HEK293 (cell line): ENCODE measurements at regions not wholly inside any gene's neighbourhood (a gene's known extent, or its start where the extent isn't known, plus 50 kb on each side); places are given as distances from the start of the nearest gene placed in this dataset.

Experiments
- CTCF ChIA-PET: fragments of 350-600 bp; formaldehyde crosslinking; extraction: SDS; loops from one replicate; lab custom pipeline; 2021; ENCODE audit warnings: antibody characterized with exemption; lab: Yijun Ruan, JAX
- POLR2A ChIA-PET: fragments of 300-600 bp; formaldehyde crosslinking; extraction: SDS; loops from one replicate; lab custom pipeline; 2020; ENCODE audit warnings: antibody characterized with exemption, inconsistent platforms; lab: Yijun Ruan, JAX
- H3K27ac ChIP-seq: fragments of 200-500 bp; sonication (Bioruptor generic); 2 replicates; pipeline ENCODE4 v1.5.1; 2014; ENCODE audit warnings: low read depth, low read length, control low read depth, inconsistent platforms; ENCODE audit errors: extremely low read depth
- H3K36me3 ChIP-seq, 2 experiments: fragments of 200-500 bp in 1 of 2; sonication (Bioruptor generic) in 1 of 2; 1 replicate in 1 of 2; 2 replicates in 1 of 2; pipeline ENCODE4 v1.5.1; 2014 to 2017; ENCODE audit warnings: inconsistent platforms in 2 of 2, low read length in 2 of 2; ENCODE audit not compliant: control insufficient read depth in 2 of 2, insufficient read depth in 1 of 2
- H3K4me1 ChIP-seq: fragments of 200-500 bp; sonication (Bioruptor generic); 2 replicates; pipeline ENCODE4 v1.5.1; 2014; ENCODE audit warnings: mild to moderate bottlenecking, low read length, inconsistent platforms; ENCODE audit not compliant: control insufficient read depth, insufficient read depth
- H3K4me3 ChIP-seq: 2 replicates; pipeline ENCODE4 v1.5.1; 2011; ENCODE audit warnings: low read depth, mild to moderate bottlenecking, control low read depth, low read length, moderate library complexity
- H3K9me3 ChIP-seq: fragments of 200-500 bp; sonication (Bioruptor generic); 2 replicates; pipeline ENCODE4 v1.5.1; 2014; ENCODE audit warnings: low read depth, low read length, inconsistent platforms; ENCODE audit not compliant: control insufficient read depth, insufficient read depth
- CTCF ChIP-seq: fragments of 450-650 bp; formaldehyde crosslinking; IDR thresholded peaks from 2 replicates; pipeline ENCODE4 v1.5.1; 2016; ENCODE audit warnings: missing biosample characterization, missing genetic modification characterization
- GFI1B ChIP-seq: fragments of 450-650 bp; formaldehyde crosslinking; IDR thresholded peaks from 2 replicates; pipeline ENCODE4 v1.5.1; 2016; ENCODE audit warnings: missing biosample characterization, missing genetic modification characterization
- HOXD13 ChIP-seq: sonication (generic); formaldehyde crosslinking; IDR thresholded peaks from 2 replicates; pipeline ENCODE4 v1.8.0; 2022; ENCODE audit warnings: missing genetic modification reagents, borderline replicate concordance
- PRDM2 ChIP-seq: fragments of 450-650 bp; formaldehyde crosslinking; IDR thresholded peaks from 2 replicates; pipeline ENCODE4 v1.5.1; 2016; ENCODE audit warnings: missing biosample characterization, missing genetic modification characterization, borderline replicate concordance
- WT1 ChIP-seq: fragments of 450-650 bp; formaldehyde crosslinking; IDR thresholded peaks from 2 replicates; pipeline ENCODE4 v1.5.1; 2016; ENCODE audit warnings: missing biosample characterization, missing genetic modification characterization
- ZBTB17 ChIP-seq: fragments of 450-650 bp; formaldehyde crosslinking; IDR thresholded peaks from 2 replicates; pipeline ENCODE4 v1.5.1; 2016; ENCODE audit warnings: missing biosample characterization, missing genetic modification characterization
- ZNF146 ChIP-seq: fragments of 450-650 bp; formaldehyde crosslinking; IDR thresholded peaks from 2 replicates; pipeline ENCODE4 v1.5.1; 2016; ENCODE audit warnings: missing biosample characterization, missing genetic modification characterization
- ZNF16 ChIP-seq: fragments of 450-650 bp; formaldehyde crosslinking; IDR thresholded peaks from 2 replicates; pipeline ENCODE4 v1.5.1; 2016; ENCODE audit warnings: low read depth, missing biosample characterization, missing genetic modification characterization
- ZNF202 ChIP-seq: fragments of 450-650 bp; formaldehyde crosslinking; IDR thresholded peaks from 2 replicates; pipeline ENCODE4 v1.5.1; 2016; ENCODE audit warnings: missing biosample characterization, missing genetic modification characterization, borderline replicate concordance
- ZNF280D ChIP-seq: fragments of 450-650 bp; formaldehyde crosslinking; IDR thresholded peaks from 2 replicates; pipeline ENCODE4 v1.5.1; 2016; ENCODE audit warnings: missing biosample characterization, missing genetic modification characterization
- ZNF341 ChIP-seq: fragments of 450-650 bp; formaldehyde crosslinking; IDR thresholded peaks from 2 replicates; pipeline ENCODE4; 2016; ENCODE audit warnings: low read depth, missing biosample characterization, missing genetic modification characterization
- ZNF404 ChIP-seq: fragments of 450-650 bp; formaldehyde crosslinking; IDR thresholded peaks from 2 replicates; pipeline ENCODE4 v1.5.1; 2017; ENCODE audit warnings: missing biosample characterization, missing genetic modification characterization
- ZNF548 ChIP-seq: fragments of 450-650 bp; formaldehyde crosslinking; IDR thresholded peaks from 2 replicates; pipeline ENCODE4 v1.5.1; 2016; ENCODE audit warnings: missing biosample characterization, missing genetic modification characterization
- ZNF580 ChIP-seq: fragments of 450-650 bp; formaldehyde crosslinking; IDR thresholded peaks from 2 replicates; pipeline ENCODE4 v1.5.1; 2016; ENCODE audit warnings: missing biosample characterization, missing genetic modification characterization
- ZNF654 ChIP-seq: fragments of 450-650 bp; formaldehyde crosslinking; IDR thresholded peaks from 2 replicates; pipeline ENCODE4 v1.5.1; 2016; ENCODE audit warnings: low read depth, missing biosample characterization, missing genetic modification characterization
- ZNF660 ChIP-seq: fragments of 450-650 bp; IDR thresholded peaks from 2 replicates; pipeline ENCODE4 v1.5.1; 2018; ENCODE audit warnings: missing biosample characterization, mild to moderate bottlenecking, missing genetic modification characterization
- ZNF677 ChIP-seq: fragments of 450-650 bp; IDR thresholded peaks from 2 replicates; pipeline ENCODE4 v1.5.0; 2018; ENCODE audit warnings: missing biosample characterization, mild to moderate bottlenecking, missing genetic modification characterization, moderate library complexity
- ZNF704 ChIP-seq: fragments of 450-650 bp; formaldehyde crosslinking; IDR thresholded peaks from 2 replicates; pipeline ENCODE4 v1.5.1; 2016; ENCODE audit warnings: missing biosample characterization, missing genetic modification characterization
- ZNF707 ChIP-seq: fragments of 450-650 bp; formaldehyde crosslinking; IDR thresholded peaks from 2 replicates; pipeline ENCODE4 v1.5.1; 2016; ENCODE audit warnings: missing biosample characterization, missing genetic modification characterization
- ZNF777 ChIP-seq: fragments of 450-650 bp; formaldehyde crosslinking; IDR thresholded peaks from 2 replicates; pipeline ENCODE4 v1.5.1; 2017; ENCODE audit warnings: missing biosample characterization, missing genetic modification characterization, borderline replicate concordance
- ZNF837 ChIP-seq: fragments of 450-650 bp; formaldehyde crosslinking; IDR thresholded peaks from 2 replicates; pipeline ENCODE4 v1.5.1; 2016; ENCODE audit warnings: missing biosample characterization, missing genetic modification characterization
- ZSCAN5A ChIP-seq: fragments of 450-650 bp; formaldehyde crosslinking; IDR thresholded peaks from 2 replicates; pipeline ENCODE4 v1.5.1; 2016; ENCODE audit warnings: missing biosample characterization, missing genetic modification characterization

GRCh38 chr1:168636642-168637111 is 60.3 kb downstream of the XCL1 start (continued):
- TF ChIP-seq PRDM2 (tag by site-specific recombination), result no peak
- no peak for TF ChIP-seq ZSCAN5A
- TF ChIP-seq ZNF202 (tag by site-specific recombination), result no peak
- no peak for TF ChIP-seq ZNF16 (tag by site-specific recombination)
- no peak for TF ChIP-seq ZNF146 (tag by site-specific recombination)
- TF ChIP-seq ZNF777 (tag by site-specific recombination), result no peak
- no peak for TF ChIP-seq ZBTB17 (tag by site-specific recombination)
- TF ChIP-seq ZNF404 (tag by site-specific recombination), result no peak
- no peak for TF ChIP-seq ZNF707 (tag by site-specific recombination)
- TF ChIP-seq ZNF704 (tag by site-specific recombination), result no peak
- no peak for TF ChIP-seq ZNF548 (tag by site-specific recombination)

GRCh38 chr1:168637350-168637991 is 61.1 kb downstream of the XCL1 start:
- POLR2A ChIA-PET, result no interaction called here
- no peaks in the 10 kb centered on the region for H3K9me3 ChIP-seq
- H3K27ac ChIP-seq, result no peak overlapping the region
- H3K4me3 ChIP-seq, result no peak overlapping the region
- CTCF ChIA-PET, result interaction anchor here (0.5 to 3.2 kb wide), 14 partner anchors 9 to 711 kb away, joined by 3 to 24 read pairs (median 4); no protein-coding TSS in a partner anchor
- H3K4me1 ChIP-seq, result no peaks in the 10 kb centered on the region
- H3K36me3 ChIP-seq, result no peaks in the 10 kb centered on the region
- TF ChIP-seq WT1 (tag by site-specific recombination), result no peak
- no peak for TF ChIP-seq GFI1B
- 0 out of 2 replicates have a peak, but pooled peaks have one; percentile 20 for TF ChIP-seq ZNF280D
- peak; percentile 64; the same call in 1 of the 2 replicates for TF ChIP-seq ZNF660 (tag by site-specific recombination)
- no peak for TF ChIP-seq ZNF677 (tag by site-specific recombination)
- TF ChIP-seq ZNF654 (tag by site-specific recombination), result peak; percentile 63
- TF ChIP-seq ZNF580, result peak; percentile 54; the same call in 1 of the 2 replicates
- no peak for TF ChIP-seq ZNF837 (tag by site-specific recombination)
- TF ChIP-seq HOXD13, result no peak
- 0 out of 2 replicates have a peak, but pooled peaks have one; percentile 14 for TF ChIP-seq ZNF341 (tag by site-specific recombination)
- no peak for TF ChIP-seq ZBTB17 (tag by site-specific recombination)
- TF ChIP-seq CTCF (tag by site-specific recombination), result peak; percentile 52
